ENCODE measurements at regions not wholly inside any gene's neighbourhood (a gene's known extent, or its start where the extent isn't known, plus 50 kb on each side); places are given as distances from the start of the nearest gene placed in this dataset.

GRCh38 chr7:153404781-153405279 is 645.3 kb downstream of the ACTR3B start:
- TF ChIP-seq EP300 (IDR thresholded peaks at IDR 0.05; ENCODE audit: borderline replicate concordance) (no peak), TCF12 (IDR thresholded peaks at IDR 0.05; ENCODE audit: low read depth) (no peak), TAF1 (IDR thresholded peaks at IDR 0.05; ENCODE audit: low read depth) (no peak), USF1 (IDR thresholded peaks at IDR 0.05) (no peak), YY1 (IDR thresholded peaks at IDR 0.05; ENCODE audit: low read depth) (no peak), ZBTB7A (IDR thresholded peaks at IDR 0.05; ENCODE audit: low read depth) (no peak), TEAD4 (IDR thresholded peaks at IDR 0.05) (no peak), CREB1 (IDR thresholded peaks at IDR 0.05; ENCODE audit: low read depth) (no peak), CEBPB (IDR thresholded peaks at IDR 0.05) (no peak), FOXM1 (IDR thresholded peaks at IDR 0.05; ENCODE audit: borderline replicate concordance, low read depth) (no peak), RAD21 (IDR thresholded peaks at IDR 0.05; ENCODE audit: low read depth) (no peak), NFIC (IDR thresholded peaks at IDR 0.05) (no peak), EGR1 (IDR thresholded peaks at IDR 0.05) (no peak)
- TF ChIP-seq, protein P1, sequence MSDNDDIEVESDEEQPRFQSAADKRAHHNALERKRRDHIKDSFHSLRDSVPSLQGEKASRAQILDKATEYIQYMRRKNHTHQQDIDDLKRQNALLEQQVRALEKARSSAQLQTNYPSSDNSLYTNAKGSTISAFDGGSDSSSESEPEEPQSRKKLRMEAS (IDR thresholded peaks at IDR 0.05) = no peak
- TF ChIP-seq, protein P2, sequence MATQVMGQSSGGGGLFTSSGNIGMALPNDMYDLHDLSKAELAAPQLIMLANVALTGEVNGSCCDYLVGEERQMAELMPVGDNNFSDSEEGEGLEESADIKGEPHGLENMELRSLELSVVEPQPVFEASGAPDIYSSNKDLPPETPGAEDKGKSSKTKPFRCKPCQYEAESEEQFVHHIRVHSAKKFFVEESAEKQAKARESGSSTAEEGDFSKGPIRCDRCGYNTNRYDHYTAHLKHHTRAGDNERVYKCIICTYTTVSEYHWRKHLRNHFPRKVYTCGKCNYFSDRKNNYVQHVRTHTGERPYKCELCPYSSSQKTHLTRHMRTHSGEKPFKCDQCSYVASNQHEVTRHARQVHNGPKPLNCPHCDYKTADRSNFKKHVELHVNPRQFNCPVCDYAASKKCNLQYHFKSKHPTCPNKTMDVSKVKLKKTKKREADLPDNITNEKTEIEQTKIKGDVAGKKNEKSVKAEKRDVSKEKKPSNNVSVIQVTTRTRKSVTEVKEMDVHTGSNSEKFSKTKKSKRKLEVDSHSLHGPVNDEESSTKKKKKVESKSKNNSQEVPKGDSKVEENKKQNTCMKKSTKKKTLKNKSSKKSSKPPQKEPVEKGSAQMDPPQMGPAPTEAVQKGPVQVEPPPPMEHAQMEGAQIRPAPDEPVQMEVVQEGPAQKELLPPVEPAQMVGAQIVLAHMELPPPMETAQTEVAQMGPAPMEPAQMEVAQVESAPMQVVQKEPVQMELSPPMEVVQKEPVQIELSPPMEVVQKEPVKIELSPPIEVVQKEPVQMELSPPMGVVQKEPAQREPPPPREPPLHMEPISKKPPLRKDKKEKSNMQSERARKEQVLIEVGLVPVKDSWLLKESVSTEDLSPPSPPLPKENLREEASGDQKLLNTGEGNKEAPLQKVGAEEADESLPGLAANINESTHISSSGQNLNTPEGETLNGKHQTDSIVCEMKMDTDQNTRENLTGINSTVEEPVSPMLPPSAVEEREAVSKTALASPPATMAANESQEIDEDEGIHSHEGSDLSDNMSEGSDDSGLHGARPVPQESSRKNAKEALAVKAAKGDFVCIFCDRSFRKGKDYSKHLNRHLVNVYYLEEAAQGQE (IDR thresholded peaks at IDR 0.05; ENCODE audit: low read depth) = no peak

DNA sequence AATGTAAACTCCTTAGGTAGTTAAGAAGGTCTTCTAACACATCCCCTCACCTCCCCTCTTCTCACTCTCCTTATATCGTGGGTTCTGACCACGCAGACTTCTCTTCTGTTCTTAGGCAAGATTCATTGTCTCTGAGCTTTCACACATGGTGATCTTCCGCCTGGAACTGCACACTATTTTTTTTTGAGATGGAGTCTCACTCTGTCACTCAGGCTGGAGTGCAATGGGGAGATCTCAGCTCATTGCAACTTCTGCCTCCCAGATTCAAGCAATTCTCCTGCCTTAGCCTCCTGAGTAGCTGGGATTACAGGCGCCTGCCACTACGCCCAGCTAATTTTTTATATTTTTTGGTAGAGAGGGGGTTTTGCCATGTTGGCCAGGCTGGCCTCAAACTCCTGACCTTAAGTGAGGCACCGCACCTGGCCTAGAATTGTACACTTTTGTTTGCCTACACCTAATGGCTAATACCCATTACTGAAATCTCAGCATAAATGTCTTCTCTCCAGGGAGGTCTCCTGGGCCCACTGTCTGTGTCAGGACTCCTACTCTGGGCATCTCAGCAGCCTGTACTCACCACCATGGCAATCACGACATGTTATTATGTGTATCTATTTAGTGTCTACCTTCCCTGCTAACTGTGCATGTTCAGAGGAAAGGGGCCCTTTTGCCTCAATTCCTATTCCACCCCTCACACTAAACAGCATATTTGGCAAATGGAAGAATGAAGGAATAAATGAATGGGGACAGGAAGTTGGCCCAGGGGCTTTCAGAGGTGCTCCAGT is 646.3 kb upstream of the DPP6 start:
- TF ChIP-seq RAD21 (IDR thresholded peaks at IDR 0.05; ENCODE audit: low read depth) (no peak), CREB1 (IDR thresholded peaks at IDR 0.05; ENCODE audit: low read depth) (no peak), FOXM1 (IDR thresholded peaks at IDR 0.05; ENCODE audit: borderline replicate concordance, low read depth) (no peak), EP300 (IDR thresholded peaks at IDR 0.05; ENCODE audit: borderline replicate concordance) (no peak), TCF12 (IDR thresholded peaks at IDR 0.05; ENCODE audit: low read depth) (no peak), EGR1 (IDR thresholded peaks at IDR 0.05) (no peak), NFIC (IDR thresholded peaks at IDR 0.05) (no peak), ZBTB7A (IDR thresholded peaks at IDR 0.05; ENCODE audit: low read depth) (no peak), YY1 (IDR thresholded peaks at IDR 0.05; ENCODE audit: low read depth) (no peak), USF1 (IDR thresholded peaks at IDR 0.05) (no peak), TEAD4 (IDR thresholded peaks at IDR 0.05) (no peak), CEBPB (IDR thresholded peaks at IDR 0.05) (no peak), TAF1 (IDR thresholded peaks at IDR 0.05; ENCODE audit: low read depth) (no peak)
- TF ChIP-seq, protein P1 (IDR thresholded peaks at IDR 0.05) = no peak
- TF ChIP-seq, protein P2 (IDR thresholded peaks at IDR 0.05; ENCODE audit: low read depth) = no peak

DNA sequence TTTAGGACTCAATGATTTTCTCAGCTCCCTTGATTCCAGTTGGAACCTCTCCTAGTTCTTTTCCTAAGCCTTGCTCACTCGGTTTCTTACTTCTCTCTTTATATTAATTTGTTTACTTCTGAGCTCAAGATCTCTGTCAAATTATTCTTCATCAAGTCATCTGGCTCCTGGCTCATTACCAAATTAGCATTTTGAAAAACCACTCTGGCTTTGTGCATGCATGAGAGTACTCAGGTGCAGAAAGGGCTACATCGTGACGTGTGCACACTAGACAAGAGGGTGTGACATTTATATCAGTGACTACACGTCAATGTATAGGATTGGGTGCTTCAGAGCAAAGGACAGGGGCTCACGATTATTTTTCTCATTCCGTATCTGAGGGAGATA is 645.7 kb upstream of the DPP6 start:
- TF ChIP-seq CEBPB (IDR thresholded peaks at IDR 0.05) = no peak
- TF ChIP-seq, protein P2 (IDR thresholded peaks at IDR 0.05; ENCODE audit: low read depth) = no peak
- no peak for TF ChIP-seq YY1 (IDR thresholded peaks at IDR 0.05; ENCODE audit: low read depth)
- TF ChIP-seq FOXM1 (IDR thresholded peaks at IDR 0.05; ENCODE audit: borderline replicate concordance, low read depth) = no peak
- TF ChIP-seq TAF1 (IDR thresholded peaks at IDR 0.05; ENCODE audit: low read depth) = no peak
- TF ChIP-seq TEAD4 (IDR thresholded peaks at IDR 0.05) = no peak
- TF ChIP-seq ZBTB7A (IDR thresholded peaks at IDR 0.05; ENCODE audit: low read depth) = no peak
- TF ChIP-seq TCF12 (IDR thresholded peaks at IDR 0.05; ENCODE audit: low read depth) = no peak
- no peak for TF ChIP-seq USF1 (IDR thresholded peaks at IDR 0.05)
